Peyer's patch (tissue), 4 donors: ENCODE measurements at regions not wholly inside any gene's neighbourhood (a gene's known extent, or its start where the extent isn't known, plus 50 kb on each side); places are given as distances from the start of the nearest gene placed in this dataset.

Experiments
- POLR2A ChIP-seq, 2 donors: fragments of 450-650 bp; IDR thresholded peaks; one replicate each; pipeline ENCODE4 v1.5.1; 2017; ENCODE audit warnings: antibody characterized with exemption in 2 of 2, mild to moderate bottlenecking in 2 of 2, moderate library complexity in 2 of 2
- TF ChIP-seq, protein P1 (sequence below), 6 experiments: fragments of 450-650 bp in 4 of 6; fragments of 200-600 bp in 2 of 6; sonication (generic) in 1 of 6; IDR thresholded peaks; one replicate each; pipeline ENCODE4 v1.5.1; 2017 to 2019; ENCODE audit warnings: antibody characterized with exemption in 6 of 6, mild to moderate bottlenecking in 3 of 6, moderate library complexity in 1 of 6

DNA sequence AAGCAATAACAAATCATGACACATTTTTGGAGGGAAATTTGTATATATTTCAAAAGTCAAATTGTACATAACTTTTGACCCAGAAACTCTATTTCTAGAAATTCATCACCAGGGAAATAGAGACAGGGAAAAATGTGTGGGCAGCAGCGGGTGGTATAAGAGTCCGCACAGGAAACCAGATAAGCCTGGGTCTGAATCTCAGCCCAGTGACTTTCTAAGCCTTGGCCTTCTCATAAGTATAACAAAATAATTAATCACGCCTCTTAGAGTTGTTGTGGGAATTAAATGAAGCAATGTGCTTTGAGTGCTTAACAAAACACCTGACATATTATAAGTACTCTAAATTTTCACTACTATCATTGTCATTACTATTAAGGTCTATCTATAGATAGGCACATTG, 149.2 kb upstream of the DAP start:
- TF ChIP-seq POLR2A (IDR thresholded peaks at IDR 0.05): no peak
- TF ChIP-seq, protein P1, sequence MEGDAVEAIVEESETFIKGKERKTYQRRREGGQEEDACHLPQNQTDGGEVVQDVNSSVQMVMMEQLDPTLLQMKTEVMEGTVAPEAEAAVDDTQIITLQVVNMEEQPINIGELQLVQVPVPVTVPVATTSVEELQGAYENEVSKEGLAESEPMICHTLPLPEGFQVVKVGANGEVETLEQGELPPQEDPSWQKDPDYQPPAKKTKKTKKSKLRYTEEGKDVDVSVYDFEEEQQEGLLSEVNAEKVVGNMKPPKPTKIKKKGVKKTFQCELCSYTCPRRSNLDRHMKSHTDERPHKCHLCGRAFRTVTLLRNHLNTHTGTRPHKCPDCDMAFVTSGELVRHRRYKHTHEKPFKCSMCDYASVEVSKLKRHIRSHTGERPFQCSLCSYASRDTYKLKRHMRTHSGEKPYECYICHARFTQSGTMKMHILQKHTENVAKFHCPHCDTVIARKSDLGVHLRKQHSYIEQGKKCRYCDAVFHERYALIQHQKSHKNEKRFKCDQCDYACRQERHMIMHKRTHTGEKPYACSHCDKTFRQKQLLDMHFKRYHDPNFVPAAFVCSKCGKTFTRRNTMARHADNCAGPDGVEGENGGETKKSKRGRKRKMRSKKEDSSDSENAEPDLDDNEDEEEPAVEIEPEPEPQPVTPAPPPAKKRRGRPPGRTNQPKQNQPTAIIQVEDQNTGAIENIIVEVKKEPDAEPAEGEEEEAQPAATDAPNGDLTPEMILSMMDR (IDR thresholded peaks at IDR 0.05): no peak
